ENCODE measurements at regions not wholly inside any gene's neighbourhood (a gene's known extent, or its start where the extent isn't known, plus 50 kb on each side); places are given as distances from the start of the nearest gene placed in this dataset.

DNA sequence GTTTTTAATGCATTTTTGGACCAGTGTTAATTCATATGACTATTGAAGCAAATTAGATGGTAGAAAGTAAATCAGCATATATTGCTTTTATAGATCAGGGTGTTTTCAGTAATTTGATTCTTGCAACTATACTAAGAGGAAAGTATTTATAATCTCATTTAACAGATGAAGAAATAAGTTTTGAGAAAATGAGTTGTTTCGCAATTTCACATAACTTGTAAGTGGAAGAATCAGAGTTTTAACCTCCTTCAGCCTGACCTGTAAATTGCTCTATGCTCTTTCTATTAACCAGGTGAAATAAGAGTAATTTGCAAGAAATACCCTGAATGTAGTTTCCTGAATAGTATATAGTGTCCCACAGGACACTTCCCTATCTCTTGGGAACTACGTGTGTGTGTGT, 1106.8 kb upstream of the RAG2 start:
- Histone ChIP-seq H2BK15ac (ENCODE audit: low read depth, low read length) (no peak overlapping the region), H4K91ac (ENCODE audit: insufficient read length, low read depth, low read length) (no peak overlapping the region), H4K20me1 (ENCODE audit: control insufficient read depth, insufficient read depth, insufficient read length) (no peaks in the 10 kb centered on the region), H3K56ac (ENCODE audit: insufficient read length, low read depth, low read length) (no peak overlapping the region), H2BK120ac (ENCODE audit: low read depth, low read length, poor library complexity, severe bottlenecking) (no peak overlapping the region), H3K23ac (ENCODE audit: insufficient read length, low read depth, low read length) (no peak overlapping the region), H2BK12ac (ENCODE audit: insufficient read length, low read depth, low read length) (no peak overlapping the region), H3K23me2 (ENCODE audit: insufficient read length, low read depth, low read length, poor library complexity, severe bottlenecking) (no peaks in the 10 kb centered on the region), H2BK20ac (ENCODE audit: low read depth, low read length, poor library complexity, severe bottlenecking) (no peak overlapping the region), H3K79me1 (ENCODE audit: insufficient read depth, low read depth, low read length, poor library complexity, severe bottlenecking) (no peaks in the 10 kb centered on the region), H3K9me3 (ENCODE audit: control insufficient read depth, low read depth, low read length) (no peaks in the 10 kb centered on the region), H3K4me2 (ENCODE audit: insufficient read depth, insufficient read length, low read length) (no peak overlapping the region), H3K18ac (ENCODE audit: insufficient read length, low read depth, low read length) (no peak overlapping the region), H3K27ac (ENCODE audit: insufficient read length, low read depth, low read length) (no peak overlapping the region), H2BK5ac (ENCODE audit: insufficient read length, low read length) (no peak overlapping the region), H3K14ac (ENCODE audit: insufficient read depth, low read length) (no peak overlapping the region), H4K5ac (ENCODE audit: insufficient read length, low read depth, low read length) (no peak overlapping the region), H4K8ac (replicated peaks; ENCODE audit: insufficient read length, low read depth, low read length) (no peak overlapping the region), H3T11ph (ENCODE audit: low read length) (no peak overlapping the region), H2AFZ (ENCODE audit: low read length) (no peak overlapping the region), H3K4me1 (ENCODE audit: insufficient read depth, low read length) (no peaks in the 10 kb centered on the region), H3K9ac (ENCODE audit: extremely low read depth, insufficient read length, low read length) (no peak overlapping the region), H3K79me2 (ENCODE audit: insufficient read depth, low read length) (no peaks in the 10 kb centered on the region), H2AK5ac (ENCODE audit: insufficient read length, low read length) (no peak overlapping the region), H3K27me3 (ENCODE audit: insufficient read depth, low read length) (no peaks in the 10 kb centered on the region), H3K4ac (ENCODE audit: low read depth, low read length) (no peak overlapping the region)
- Mint-ChIP-seq H3K4me3 (no peak overlapping the region), H3K36me3 (ENCODE audit: insufficient read depth in 1 of 3, low read depth in 3 of 3) (no peaks in the 10 kb centered on the region), H3K27me3 (ENCODE audit: low read depth) (no peaks in the 10 kb centered on the region), H3K9me3 (peaks cover 2 to 4% of the 10 kb centered on the region in 2 experiments; a peak in 1 of 5 replicates), H3K27ac (no peak overlapping the region), H3K4me1 (no peaks in the 10 kb centered on the region)
- DNase-seq = no peak
- TF ChIP-seq, protein P1, sequence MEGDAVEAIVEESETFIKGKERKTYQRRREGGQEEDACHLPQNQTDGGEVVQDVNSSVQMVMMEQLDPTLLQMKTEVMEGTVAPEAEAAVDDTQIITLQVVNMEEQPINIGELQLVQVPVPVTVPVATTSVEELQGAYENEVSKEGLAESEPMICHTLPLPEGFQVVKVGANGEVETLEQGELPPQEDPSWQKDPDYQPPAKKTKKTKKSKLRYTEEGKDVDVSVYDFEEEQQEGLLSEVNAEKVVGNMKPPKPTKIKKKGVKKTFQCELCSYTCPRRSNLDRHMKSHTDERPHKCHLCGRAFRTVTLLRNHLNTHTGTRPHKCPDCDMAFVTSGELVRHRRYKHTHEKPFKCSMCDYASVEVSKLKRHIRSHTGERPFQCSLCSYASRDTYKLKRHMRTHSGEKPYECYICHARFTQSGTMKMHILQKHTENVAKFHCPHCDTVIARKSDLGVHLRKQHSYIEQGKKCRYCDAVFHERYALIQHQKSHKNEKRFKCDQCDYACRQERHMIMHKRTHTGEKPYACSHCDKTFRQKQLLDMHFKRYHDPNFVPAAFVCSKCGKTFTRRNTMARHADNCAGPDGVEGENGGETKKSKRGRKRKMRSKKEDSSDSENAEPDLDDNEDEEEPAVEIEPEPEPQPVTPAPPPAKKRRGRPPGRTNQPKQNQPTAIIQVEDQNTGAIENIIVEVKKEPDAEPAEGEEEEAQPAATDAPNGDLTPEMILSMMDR (conservative IDR thresholded peaks at IDR 0.05) = no peak
- WGBS (ENCODE audit: extremely low coverage, insufficient read length, low lambda C conversion rate) = no CpG with 5 or more reads among the region's 2 CpGs
